Right lobe of liver (tissue), 4 donors: ENCODE measurements at regions not wholly inside any gene's neighbourhood (a gene's known extent, or its start where the extent isn't known, plus 50 kb on each side); places are given as distances from the start of the nearest gene placed in this dataset.

Source experiments
- POLR2A ChIP-seq: fragments of 450-650 bp; IDR thresholded peaks from one replicate; pipeline ENCODE4 v1.6.1; 2017; ENCODE audit warnings: antibody characterized with exemption, mild to moderate bottlenecking
- TF ChIP-seq, protein P1 (sequence below), 4 donors: fragments of 200-600 bp in 3 of 4; fragments of 450-650 bp in 1 of 4; IDR thresholded peaks; one replicate each; pipeline versions ENCODE4 v1.5.1 to v1.8.0; 2016 to 2022; ENCODE audit warnings: antibody characterized with exemption in 4 of 4, mild to moderate bottlenecking in 2 of 4
- donor health status: DM: no; HTN: no; CAD: no.
- donor health status: DM: no; HTN: no; CAD: no.
- donor health status: DM: no; HTN: yes; CAD: no.

DNA sequence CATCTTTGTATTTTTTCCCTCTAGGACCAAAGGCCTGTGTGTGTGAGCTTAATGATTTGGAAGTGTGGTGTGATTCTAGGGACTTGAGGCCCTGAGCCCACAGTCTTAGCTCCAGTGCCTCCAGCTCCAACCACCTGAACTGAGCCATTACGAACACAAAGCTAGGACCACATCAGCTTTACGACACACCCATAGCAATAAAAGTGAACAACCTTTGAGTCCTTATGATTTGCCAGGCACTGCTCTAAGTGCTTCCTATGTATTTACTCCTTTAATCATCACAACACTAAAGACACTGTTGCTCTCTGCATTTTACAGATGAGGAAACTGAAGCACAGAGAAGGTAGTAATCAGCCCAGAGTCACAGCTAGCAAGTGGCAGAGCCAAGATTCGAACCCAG is 126.4 kb downstream of the EHF start:
- TF ChIP-seq, protein P1, sequence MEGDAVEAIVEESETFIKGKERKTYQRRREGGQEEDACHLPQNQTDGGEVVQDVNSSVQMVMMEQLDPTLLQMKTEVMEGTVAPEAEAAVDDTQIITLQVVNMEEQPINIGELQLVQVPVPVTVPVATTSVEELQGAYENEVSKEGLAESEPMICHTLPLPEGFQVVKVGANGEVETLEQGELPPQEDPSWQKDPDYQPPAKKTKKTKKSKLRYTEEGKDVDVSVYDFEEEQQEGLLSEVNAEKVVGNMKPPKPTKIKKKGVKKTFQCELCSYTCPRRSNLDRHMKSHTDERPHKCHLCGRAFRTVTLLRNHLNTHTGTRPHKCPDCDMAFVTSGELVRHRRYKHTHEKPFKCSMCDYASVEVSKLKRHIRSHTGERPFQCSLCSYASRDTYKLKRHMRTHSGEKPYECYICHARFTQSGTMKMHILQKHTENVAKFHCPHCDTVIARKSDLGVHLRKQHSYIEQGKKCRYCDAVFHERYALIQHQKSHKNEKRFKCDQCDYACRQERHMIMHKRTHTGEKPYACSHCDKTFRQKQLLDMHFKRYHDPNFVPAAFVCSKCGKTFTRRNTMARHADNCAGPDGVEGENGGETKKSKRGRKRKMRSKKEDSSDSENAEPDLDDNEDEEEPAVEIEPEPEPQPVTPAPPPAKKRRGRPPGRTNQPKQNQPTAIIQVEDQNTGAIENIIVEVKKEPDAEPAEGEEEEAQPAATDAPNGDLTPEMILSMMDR (IDR thresholded peaks at IDR 0.05): no peak
- no peak for TF ChIP-seq POLR2A
